ENCODE measurements at regions not wholly inside any gene's neighbourhood (a gene's known extent, or its start where the extent isn't known, plus 50 kb on each side); places are given as distances from the start of the nearest gene placed in this dataset.

DNA sequence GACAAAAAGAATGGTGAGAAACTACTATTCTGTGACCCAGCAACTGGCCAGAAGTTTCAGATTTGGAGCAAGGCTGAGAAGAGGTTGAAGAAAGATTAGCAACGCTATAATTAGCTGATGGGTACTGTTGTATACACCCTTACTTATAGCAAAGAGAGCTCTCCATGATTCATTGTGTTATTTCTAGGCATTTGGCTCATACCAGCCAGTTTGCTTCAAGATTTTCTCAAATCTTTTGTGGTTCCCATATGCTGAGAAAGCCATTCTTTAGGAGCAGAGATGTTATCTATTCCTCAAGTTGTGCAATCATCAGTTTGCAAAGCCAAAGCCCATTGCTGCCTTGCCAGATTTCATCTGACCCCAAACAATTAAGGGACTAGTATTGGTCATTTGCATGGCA lies 179.4 kb downstream of the ETS1 start:
- no peaks in the 10 kb centered on the region for H3K36me3 ChIP-seq (ENCODE audit: control insufficient read depth in 1 of 2, insufficient read depth in 2 of 2, low read length in 1 of 2)
- ATAC-seq (ENCODE audit: low FRiP score) = peak; percentile 53
- H3K4me3 ChIP-seq (ENCODE audit: low read length in 2 of 2) = no peak overlapping the region
- H3K27ac ChIP-seq (ENCODE audit: low read depth in 1 of 2, low read length in 2 of 2) = no peak overlapping the region
- 17 to 29% methylated on average over 1 of the region's 1 CpG for WGBS, 2 donors
- DNase-seq = no peak
- H3K27me3 ChIP-seq (ENCODE audit: control insufficient read depth in 1 of 2, insufficient read depth in 2 of 2, low read length in 1 of 2) = no peaks in the 10 kb centered on the region
- intact Hi-C loops (cut with DNase I) = no loop called here
- H3K9me3 ChIP-seq (ENCODE audit: control insufficient read depth, low read length) = no peaks in the 10 kb centered on the region
- peaks cover 2 to 3% of the 10 kb centered on the region in 2 donors for H3K4me1 ChIP-seq (ENCODE audit: control insufficient read depth in 1 of 2, insufficient read depth in 2 of 2, low read length in 2 of 2)

DNA sequence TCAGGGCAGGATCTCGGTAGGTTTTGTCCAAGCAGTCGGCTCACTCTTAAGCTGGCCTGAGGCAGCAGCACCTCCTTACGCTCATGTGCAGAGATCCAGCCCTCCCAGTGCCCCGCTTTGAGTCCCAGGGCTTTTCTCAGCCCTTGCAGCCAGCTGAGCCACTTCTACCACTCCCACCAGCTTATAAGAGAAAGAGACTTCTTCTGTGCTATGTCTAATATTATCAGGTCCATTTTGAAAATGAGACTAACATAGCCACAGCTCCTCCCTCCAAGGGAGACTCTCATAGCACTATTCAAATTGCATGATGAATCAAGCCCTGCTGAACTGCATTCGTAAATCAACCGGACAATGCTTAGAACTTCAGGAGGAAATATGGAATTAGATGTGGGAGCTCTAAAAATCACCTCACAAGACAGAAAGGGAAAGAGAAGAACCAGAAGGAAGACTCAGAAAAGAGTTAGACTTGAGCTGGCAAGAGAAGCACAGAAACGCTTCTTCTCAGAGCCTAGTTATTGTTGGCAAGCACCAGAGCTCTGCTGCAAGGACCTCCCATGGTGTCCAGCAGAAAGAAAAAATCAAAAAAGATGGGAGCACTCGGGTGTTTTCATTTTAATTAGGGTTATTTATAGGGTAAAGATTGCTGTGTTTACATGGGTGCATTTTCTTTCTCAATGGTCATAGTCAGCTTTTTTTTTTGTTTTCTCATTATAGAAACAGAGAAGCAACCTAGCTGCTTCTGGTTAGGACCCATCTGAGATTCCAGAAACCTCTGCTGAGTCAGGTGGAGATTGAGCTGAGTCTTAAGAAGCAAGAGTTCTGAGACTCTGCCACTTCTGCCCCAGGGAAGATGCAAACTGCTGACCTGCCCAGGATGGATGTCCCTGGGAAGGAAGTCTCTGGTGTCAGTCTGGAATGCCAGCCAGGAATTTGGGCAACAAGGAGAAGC lies 181.4 kb downstream of the ETS1 start:
- H3K9me3 ChIP-seq (ENCODE audit: control insufficient read depth, low read length) = no peaks in the 10 kb centered on the region
- H3K4me3 ChIP-seq (ENCODE audit: low read length in 2 of 2) = no peak overlapping the region
- ATAC-seq (ENCODE audit: low FRiP score) (peak; percentile 44), DNase-seq (no peak)
- no peaks in the 10 kb centered on the region for H3K36me3 ChIP-seq (ENCODE audit: control insufficient read depth in 1 of 2, insufficient read depth in 2 of 2, low read length in 1 of 2)
- H3K27ac ChIP-seq (ENCODE audit: low read depth in 1 of 2, low read length in 2 of 2) = no peak overlapping the region
- H3K27me3 ChIP-seq (ENCODE audit: control insufficient read depth in 1 of 2, insufficient read depth in 2 of 2, low read length in 1 of 2) = no peaks in the 10 kb centered on the region
- peaks cover 0 to 3% of the 10 kb centered on the region in 2 donors for H3K4me1 ChIP-seq (ENCODE audit: control insufficient read depth in 1 of 2, insufficient read depth in 2 of 2, low read length in 2 of 2)
- intact Hi-C loops (cut with DNase I) = no loop called here
- 8 to 13% methylated on average over 8 of the region's 8 CpGs for WGBS, 2 donors

DNA sequence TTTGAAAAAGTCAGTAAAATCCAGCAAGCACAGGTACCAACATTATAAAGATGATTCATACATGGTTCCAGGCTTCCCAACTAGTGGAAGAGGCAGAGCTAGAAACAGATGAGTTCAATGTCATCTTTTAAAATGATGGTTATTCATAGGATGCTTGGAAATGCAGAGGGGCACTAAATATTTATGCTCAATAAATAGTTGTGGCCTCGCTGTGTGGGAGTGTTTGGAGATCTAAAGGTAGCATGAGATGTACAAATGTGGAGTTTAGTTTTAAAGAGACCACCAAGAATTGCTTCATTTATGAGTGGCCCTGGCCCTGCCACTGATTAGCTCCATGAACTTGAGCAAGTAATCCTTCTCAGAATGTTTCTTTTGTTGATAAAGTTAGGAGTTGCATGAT lies 182.2 kb downstream of the ETS1 start:
- Histone ChIP-seq H3K36me3 (ENCODE audit: control insufficient read depth in 1 of 2, insufficient read depth in 2 of 2, low read length in 1 of 2) (no peaks in the 10 kb centered on the region), H3K9me3 (ENCODE audit: control insufficient read depth, low read length) (no peaks in the 10 kb centered on the region), H3K27ac (ENCODE audit: low read depth in 1 of 2, low read length in 2 of 2) (no peak overlapping the region), H3K27me3 (ENCODE audit: control insufficient read depth in 1 of 2, insufficient read depth in 2 of 2, low read length in 1 of 2) (no peaks in the 10 kb centered on the region), H3K4me1 (ENCODE audit: control insufficient read depth in 1 of 2, insufficient read depth in 2 of 2, low read length in 2 of 2) (peaks cover 0 to 3% of the 10 kb centered on the region in 2 donors), H3K4me3 (ENCODE audit: low read length in 2 of 2) (no peak overlapping the region)
- no peak for DNase-seq
- intact Hi-C loops (cut with DNase I) = no loop called here
- no peak for ATAC-seq (ENCODE audit: low FRiP score)
- WGBS, 2 donors = 88 to 95% methylated on average over 1 of the region's 1 CpG

DNA sequence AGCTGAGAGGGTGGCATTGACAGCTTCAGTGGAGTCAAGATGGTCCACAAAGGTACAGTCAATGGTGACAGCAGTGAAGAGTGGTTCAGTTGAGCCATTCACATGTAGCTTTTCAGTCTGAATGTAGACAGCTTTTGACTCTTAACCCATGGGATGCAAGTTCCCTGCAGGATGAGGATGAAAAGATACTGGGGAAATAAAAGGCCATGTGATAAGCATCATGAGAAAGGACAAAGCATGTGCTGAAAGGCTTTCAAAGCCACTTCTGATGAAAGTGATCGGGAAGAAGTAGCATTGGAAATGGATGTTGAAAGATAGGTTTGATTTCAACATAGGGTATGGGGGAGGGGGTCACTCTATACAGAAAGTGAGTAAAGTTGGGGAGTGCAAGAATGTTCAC lies 182.9 kb downstream of the ETS1 start:
- intact Hi-C loops (cut with DNase I) = no loop called here
- DNase-seq (no peak), ATAC-seq (ENCODE audit: low FRiP score) (no peak)
- H3K4me1 ChIP-seq (ENCODE audit: control insufficient read depth in 1 of 2, insufficient read depth in 2 of 2, low read length in 2 of 2) = peaks cover 0 to 3% of the 10 kb centered on the region in 2 donors
- H3K27ac ChIP-seq (ENCODE audit: low read depth in 1 of 2, low read length in 2 of 2) = no peak overlapping the region
- no peak overlapping the region for H3K4me3 ChIP-seq (ENCODE audit: low read length in 2 of 2)
- WGBS, 2 donors = 94 to 98% methylated on average over 1 of the region's 1 CpG
- no peaks in the 10 kb centered on the region for H3K36me3 ChIP-seq (ENCODE audit: control insufficient read depth in 1 of 2, insufficient read depth in 2 of 2, low read length in 1 of 2)
- no peaks in the 10 kb centered on the region for H3K27me3 ChIP-seq (ENCODE audit: control insufficient read depth in 1 of 2, insufficient read depth in 2 of 2, low read length in 1 of 2)
- H3K9me3 ChIP-seq (ENCODE audit: control insufficient read depth, low read length) = no peaks in the 10 kb centered on the region

DNA sequence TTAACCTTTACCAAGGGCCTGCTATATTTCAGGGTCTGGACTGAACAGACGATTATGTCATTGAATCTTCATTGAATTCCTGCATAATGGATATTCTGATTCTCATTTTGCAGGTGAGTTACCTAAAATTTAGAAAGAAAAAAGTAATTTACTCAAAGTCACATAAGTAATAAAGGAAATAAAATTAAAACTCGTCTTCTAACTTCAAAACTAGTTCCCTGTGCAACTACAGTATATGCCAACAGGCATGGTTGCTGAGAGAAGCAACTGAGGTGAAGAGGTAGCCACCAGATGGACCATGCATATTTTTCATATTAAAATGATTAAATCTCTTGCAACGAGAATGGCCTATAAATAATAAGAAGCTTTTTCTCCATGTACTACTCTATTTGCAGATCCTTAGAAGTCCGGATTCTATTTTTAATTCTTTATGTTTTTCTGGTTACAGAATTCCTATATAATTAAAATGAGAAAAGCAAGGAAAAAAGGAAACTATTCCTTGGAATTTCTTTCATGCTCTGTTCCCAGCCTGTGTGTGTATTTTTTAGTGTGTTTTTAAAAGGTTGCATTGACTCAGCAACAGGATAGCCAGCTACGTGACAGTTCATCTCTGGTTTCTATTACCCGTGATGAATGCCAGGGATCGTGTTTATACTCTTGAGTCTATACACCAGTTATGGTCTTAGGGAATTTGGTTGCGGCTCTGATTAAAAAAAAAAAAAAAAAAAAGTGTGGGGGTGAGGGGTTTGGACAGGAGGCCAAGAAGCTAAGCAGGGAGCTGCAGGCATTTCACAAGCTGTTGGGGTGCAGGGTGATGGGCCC lies 186.8 kb downstream of the ETS1 start:
- ATAC-seq (ENCODE audit: low FRiP score) = no peak
- no peak overlapping the region for H3K27ac ChIP-seq (ENCODE audit: low read depth in 1 of 2, low read length in 2 of 2)
- H3K9me3 ChIP-seq (ENCODE audit: control insufficient read depth, low read length) = no peaks in the 10 kb centered on the region
- no peak overlapping the region for H3K4me3 ChIP-seq (ENCODE audit: low read length in 2 of 2)
- H3K4me1 ChIP-seq (ENCODE audit: control insufficient read depth in 1 of 2, insufficient read depth in 2 of 2, low read length in 2 of 2) = no peaks in the 10 kb centered on the region
- 60 to 61% methylated on average over 8 of the region's 8 CpGs for WGBS, 2 donors
- no peak for DNase-seq
- no peaks in the 10 kb centered on the region for H3K36me3 ChIP-seq (ENCODE audit: control insufficient read depth in 1 of 2, insufficient read depth in 2 of 2, low read length in 1 of 2)
- H3K27me3 ChIP-seq (ENCODE audit: control insufficient read depth in 1 of 2, insufficient read depth in 2 of 2, low read length in 1 of 2) = no peaks in the 10 kb centered on the region
- intact Hi-C loops (cut with DNase I) = no loop called here

DNA sequence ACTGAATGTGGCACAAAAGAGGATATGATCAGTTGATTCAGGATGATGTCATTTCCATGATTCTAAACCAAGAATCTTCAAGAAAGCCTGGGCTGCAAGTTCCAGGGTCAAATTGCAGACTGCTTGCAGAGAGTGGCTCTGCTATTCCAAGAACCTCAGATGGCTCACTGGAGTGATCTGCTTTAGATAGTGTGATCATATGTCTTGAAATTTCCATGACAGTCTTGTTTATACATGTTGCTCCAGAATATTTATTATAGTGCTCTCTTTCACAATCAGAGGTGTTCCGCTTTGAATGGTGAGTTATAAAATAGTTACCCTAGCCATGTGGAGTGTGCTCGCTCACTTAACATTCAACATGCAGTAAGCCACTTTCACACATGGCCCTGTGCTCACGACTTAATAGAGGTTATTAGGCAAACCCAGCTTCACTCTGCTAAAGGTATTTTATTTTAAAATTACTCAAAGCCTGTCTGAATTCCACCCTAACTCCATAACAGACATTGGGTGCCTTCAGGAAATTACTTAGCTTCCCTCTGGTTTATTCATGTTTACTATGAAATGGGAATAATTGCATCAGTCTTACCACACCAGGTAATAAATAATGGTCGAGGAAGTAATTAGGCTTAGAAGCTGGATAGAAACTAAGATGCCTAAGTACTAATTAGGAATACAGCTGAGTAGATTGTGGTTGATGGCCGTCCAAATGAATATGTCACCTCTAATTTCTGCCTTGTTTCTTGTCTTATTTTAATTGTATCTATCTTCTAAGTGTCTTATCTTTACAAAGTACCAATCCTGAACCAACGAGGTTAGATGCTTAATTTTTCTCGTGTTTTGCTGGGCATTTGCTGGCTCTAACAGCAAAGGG lies 187.9 kb downstream of the ETS1 start:
- 88 to 89% methylated on average over 7 of the region's 7 CpGs for WGBS, 2 donors
- DNase-seq (no peak), ATAC-seq (ENCODE audit: low FRiP score) (no peak)
- H3K27me3 ChIP-seq (ENCODE audit: control insufficient read depth in 1 of 2, insufficient read depth in 2 of 2, low read length in 1 of 2) = no peaks in the 10 kb centered on the region
- intact Hi-C loops (cut with DNase I) = no loop called here
- H3K36me3 ChIP-seq (ENCODE audit: control insufficient read depth in 1 of 2, insufficient read depth in 2 of 2, low read length in 1 of 2) = no peaks in the 10 kb centered on the region
- H3K9me3 ChIP-seq (ENCODE audit: control insufficient read depth, low read length) = no peaks in the 10 kb centered on the region
- no peak overlapping the region for H3K4me3 ChIP-seq (ENCODE audit: low read length in 2 of 2)
- H3K4me1 ChIP-seq (ENCODE audit: control insufficient read depth in 1 of 2, insufficient read depth in 2 of 2, low read length in 2 of 2) = no peaks in the 10 kb centered on the region
- no peak overlapping the region for H3K27ac ChIP-seq (ENCODE audit: low read depth in 1 of 2, low read length in 2 of 2)

DNA sequence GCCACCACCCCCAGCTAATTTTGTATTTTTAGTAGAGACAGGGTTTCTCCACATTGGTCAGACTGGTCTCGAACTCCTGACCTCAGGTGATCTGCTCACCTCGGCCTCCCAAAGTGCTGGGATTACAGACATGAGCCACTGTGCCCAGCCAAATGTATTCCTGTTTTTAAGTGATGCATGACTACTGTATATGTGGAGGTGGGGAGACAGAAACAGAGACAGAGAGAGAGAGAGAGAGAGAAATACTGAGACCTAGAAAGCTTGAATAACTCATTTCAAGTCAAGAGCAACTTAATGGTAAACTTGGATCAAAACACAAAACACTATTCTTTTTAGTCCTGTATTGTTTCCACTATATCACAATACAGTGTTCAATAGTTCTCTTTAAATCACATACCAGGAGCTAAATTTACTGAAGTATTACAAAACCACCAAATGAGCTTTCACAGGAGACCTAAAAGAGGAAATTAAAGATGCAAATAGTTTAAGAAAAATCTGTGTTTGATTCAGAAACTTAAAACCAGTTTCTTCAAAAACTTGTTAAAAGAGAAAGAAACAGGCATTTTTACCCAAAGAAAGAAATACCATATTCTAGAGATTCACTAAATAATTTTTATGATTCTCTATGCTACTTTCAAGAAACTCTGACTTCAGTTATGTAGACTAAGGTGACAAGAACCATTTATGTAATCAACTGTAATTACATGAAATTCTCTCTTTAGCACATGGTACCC lies 188.7 kb downstream of the ETS1 start:
- WGBS, 2 donors = 89 to 93% methylated on average over 2 of the region's 2 CpGs
- no peak for DNase-seq
- Histone ChIP-seq H3K4me1 (ENCODE audit: control insufficient read depth in 1 of 2, insufficient read depth in 2 of 2, low read length in 2 of 2) (no peaks in the 10 kb centered on the region), H3K27me3 (ENCODE audit: control insufficient read depth in 1 of 2, insufficient read depth in 2 of 2, low read length in 1 of 2) (no peaks in the 10 kb centered on the region), H3K9me3 (ENCODE audit: control insufficient read depth, low read length) (no peaks in the 10 kb centered on the region), H3K27ac (ENCODE audit: low read depth in 1 of 2, low read length in 2 of 2) (no peak overlapping the region), H3K36me3 (ENCODE audit: control insufficient read depth in 1 of 2, insufficient read depth in 2 of 2, low read length in 1 of 2) (no peaks in the 10 kb centered on the region), H3K4me3 (ENCODE audit: low read length in 2 of 2) (no peak overlapping the region)
- no peak for ATAC-seq (ENCODE audit: low FRiP score)
- intact Hi-C loops (cut with DNase I) = no loop called here

DNA sequence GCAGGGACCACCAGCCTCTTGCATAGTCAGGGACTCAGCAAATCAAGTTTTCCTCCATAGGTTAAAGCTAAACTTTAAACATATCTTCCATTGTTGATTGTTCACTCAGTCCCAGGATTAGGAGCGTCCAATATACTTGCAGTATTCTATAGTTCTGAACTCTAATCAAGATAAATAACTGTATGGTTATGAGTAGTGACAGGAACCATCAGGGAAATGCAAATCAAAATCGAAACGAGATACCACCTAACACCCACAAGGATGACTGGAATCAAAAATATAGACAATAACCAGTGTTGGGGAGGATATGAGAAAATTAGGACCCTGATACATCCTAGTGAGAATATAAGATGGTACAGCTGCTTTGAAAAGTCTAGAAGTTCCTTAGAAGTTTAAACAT lies 190.0 kb downstream of the ETS1 start:
- ATAC-seq (ENCODE audit: low FRiP score) (no peak), DNase-seq (no peak)
- no peaks in the 10 kb centered on the region for H3K27me3 ChIP-seq (ENCODE audit: control insufficient read depth in 1 of 2, insufficient read depth in 2 of 2, low read length in 1 of 2)
- intact Hi-C loops (cut with DNase I) = no loop called here
- H3K4me3 ChIP-seq (ENCODE audit: low read length in 2 of 2) = no peak overlapping the region
- 89 to 92% methylated on average over 3 of the region's 3 CpGs for WGBS, 2 donors
- no peak overlapping the region for H3K27ac ChIP-seq (ENCODE audit: low read depth in 1 of 2, low read length in 2 of 2)
- no peaks in the 10 kb centered on the region for H3K9me3 ChIP-seq (ENCODE audit: control insufficient read depth, low read length)
- no peaks in the 10 kb centered on the region for H3K4me1 ChIP-seq (ENCODE audit: control insufficient read depth in 1 of 2, insufficient read depth in 2 of 2, low read length in 2 of 2)
- H3K36me3 ChIP-seq (ENCODE audit: control insufficient read depth in 1 of 2, insufficient read depth in 2 of 2, low read length in 1 of 2) = no peaks in the 10 kb centered on the region
